ENCODE measurements at regions not wholly inside any gene's neighbourhood (a gene's known extent, or its start where the extent isn't known, plus 50 kb on each side); places are given as distances from the start of the nearest gene placed in this dataset.

DNA sequence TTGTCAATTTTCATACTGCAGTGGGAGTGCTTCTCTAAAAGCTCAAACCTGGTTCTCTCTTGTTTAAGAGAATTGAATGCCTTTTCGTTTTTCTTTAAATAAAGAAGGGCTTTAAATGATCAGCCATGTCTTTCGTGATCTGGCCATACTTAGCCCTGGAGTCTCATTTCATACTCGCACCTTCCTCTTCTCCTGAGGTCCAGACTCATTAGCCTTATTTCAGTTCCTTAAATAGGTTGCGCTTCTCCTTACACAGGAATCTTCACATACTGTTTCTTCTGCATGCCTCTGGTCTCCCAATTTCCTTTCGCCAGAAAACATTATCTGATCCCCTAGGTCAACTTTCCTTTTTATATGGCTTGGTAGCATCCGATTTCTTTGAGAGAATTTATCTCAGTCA lies 565.6 kb upstream of the TENM3 start:
- TF ChIP-seq POLR2A (IDR thresholded peaks at IDR 0.05; ENCODE audit: low read length) (no peak), GATA1 (IDR thresholded peaks at IDR 0.05; ENCODE audit: low read depth, low read length) (no peak)

Data from erythroblast (primary cell).